PC-3 (cell line): ENCODE measurements at regions not wholly inside any gene's neighbourhood (a gene's known extent, or its start where the extent isn't known, plus 50 kb on each side); places are given as distances from the start of the nearest gene placed in this dataset.

ENCODE experiments used
- ATAC-seq: fragments of 200-7000 bp; cut with Tn5 transposase; 2 replicates; pipeline ENCODE4 v1.9.1; 2020; ENCODE audit warnings: mild to moderate bottlenecking, moderate library complexity
- BruUV-seq: library from RNA; stranded (reverse); fragments of 400-500 nt; replicated peaks from 2 replicates; lab custom pipeline; 2021; lab: Mats Ljungman, UMichigan
- CTCF ChIA-PET: fragments of 300-600 bp; sonication (Branson Sonifier 250); formaldehyde crosslinking; loops from one replicate; lab custom pipeline; 2022; ENCODE audit warnings: antibody characterized with exemption; lab: Charles Lee
- POLR2A ChIA-PET: fragments of 300-600 bp; sonication (Branson Sonifier 250); formaldehyde crosslinking; loops from one replicate; lab custom pipeline; 2022; ENCODE audit warnings: antibody characterized with exemption; ENCODE audit not compliant: unreplicated experiment; lab: Charles Lee
- DNase-seq: peaks from one replicate; pipeline ENCODE4 v3.0.0-alpha.2; 2015
- H2AFZ ChIP-seq: fragments of 300-600 bp; sonication (generic); 2 replicates; pipeline ENCODE4 v1.6.0; 2016; ENCODE audit warnings: antibody characterized with exemption, low read length
- H3F3A ChIP-seq: fragments of 300-600 bp; sonication (generic); one replicate; pipeline ENCODE4 v1.6.0; 2017; ENCODE audit warnings: antibody characterized with exemption, low read length, control low read depth, mild to moderate bottlenecking; ENCODE audit not compliant: unreplicated experiment
- H3K27ac ChIP-seq: fragments of 300-600 bp; sonication (generic); 2 replicates; pipeline ENCODE4 v1.5.1; 2016; ENCODE audit warnings: mild to moderate bottlenecking, low read length
- H3K27me3 ChIP-seq: fragments of 300-600 bp; sonication (generic); 2 replicates; pipeline ENCODE4 v1.6.1; 2016; ENCODE audit warnings: low read length, mixed read lengths
- H3K36me3 ChIP-seq: fragments of 300-600 bp; sonication (generic); 2 replicates; pipeline ENCODE4 v1.6.1; 2016; ENCODE audit warnings: low read depth, mixed run types, low read length, mixed read lengths
- H3K4me1 ChIP-seq: fragments of 300-600 bp; sonication (generic); 2 replicates; pipeline ENCODE4 v1.5.1; 2016; ENCODE audit warnings: low read length; ENCODE audit not compliant: insufficient read depth
- H3K4me2 ChIP-seq: fragments of 300-600 bp; sonication (generic); 2 replicates; pipeline ENCODE4 v1.6.0; 2016; ENCODE audit warnings: low read length
- H3K4me3 ChIP-seq: fragments of 300-600 bp; sonication (generic); 2 replicates; pipeline ENCODE4 v1.5.1; 2016; ENCODE audit warnings: mild to moderate bottlenecking, low read length, mixed read lengths
- H3K79me2 ChIP-seq: fragments of 300-600 bp; sonication (generic); 2 replicates; pipeline ENCODE4 v1.6.1; 2017; ENCODE audit warnings: low read length, mixed read lengths
- H3K9ac ChIP-seq: fragments of 300-600 bp; sonication (generic); 2 replicates; pipeline ENCODE4 v1.6.0; 2016; ENCODE audit warnings: mild to moderate bottlenecking, low read length
- H3K9me2 ChIP-seq: fragments of 300-600 bp; sonication (generic); replicated peaks from 2 replicates; pipeline ENCODE4 v1.6.1; 2016; ENCODE audit warnings: mixed run types, low read length, mixed read lengths
- H3K9me3 ChIP-seq: fragments of 300-600 bp; sonication (generic); 2 replicates; pipeline ENCODE4 v1.6.1; 2016; ENCODE audit warnings: low read length, mixed read lengths
- H4K20me1 ChIP-seq: fragments of 300-600 bp; sonication (generic); 2 replicates; pipeline ENCODE4 v1.6.1; 2016; ENCODE audit warnings: low read length, mixed read lengths
- CTCF ChIP-seq: fragments of 300-600 bp; sonication (generic); conservative IDR thresholded peaks from 2 replicates; pipeline ENCODE4 v1.5.1; 2017; ENCODE audit warnings: antibody characterized with exemption, low read depth, mild to moderate bottlenecking, low read length
- EZH2 ChIP-seq: fragments of 300-600 bp; sonication (generic); IDR thresholded peaks from one replicate; pipeline ENCODE4 v1.6.1; 2017; ENCODE audit warnings: antibody characterized with exemption, mild to moderate bottlenecking, low read length; ENCODE audit not compliant: unreplicated experiment
- EZH2phosphoT487 ChIP-seq: fragments of 300-600 bp; sonication (generic); IDR thresholded peaks from 2 replicates; pipeline ENCODE4 v1.6.1; 2018; ENCODE audit warnings: mild to moderate bottlenecking, antibody characterized with exemption, low read length, borderline replicate concordance
- intact Hi-C: fragments of 100-400 bp; cut with micrococcal nuclease; formaldehyde crosslinking; loops from 2 replicates; pipeline ENCODE4 v1.9.0; 2023

GRCh38 chr3:159789742-159790635 lies 198.6 kb upstream of the IL12A start:
- Histone ChIP-seq H3K4me3 (no peak overlapping the region), H3K79me2 (peaks cover 93% of the 10 kb centered on the region), H3F3A (peaks cover 5% of the 10 kb centered on the region), H3K9me3 (no peaks in the 10 kb centered on the region), H3K9ac (no peak overlapping the region), H3K4me1 (peaks cover 57% of the 10 kb centered on the region), H2AFZ (no peak overlapping the region), H3K4me2 (no peak overlapping the region), H3K27ac (no peak overlapping the region), H4K20me1 (peaks cover 7% of the 10 kb centered on the region; the same call in 1 of the 2 replicates), H3K36me3 (no peaks in the 10 kb centered on the region), H3K9me2 (no peaks in the 10 kb centered on the region), H3K27me3 (no peaks in the 10 kb centered on the region)
- TF ChIP-seq EZH2phosphoT487 (no peak), CTCF (no peak), EZH2 (no peak)
- ATAC-seq (no peak), DNase-seq (no peak)
- intact Hi-C loops: no loop called here
- BruUV-seq: no TSS peak
- ChIA-PET CTCF (no interaction called here), POLR2A (no interaction called here)

- H3K27ac ChIP-seq: no peak overlapping the region
- POLR2A ChIA-PET: no interaction called here
Measured at GRCh38 chr3:159791336-159791735, 197.3 kb upstream of the IL12A start.

More at GRCh38 chr3:159791336-159791735, 197.3 kb upstream of the IL12A start:
- H3K79me2 ChIP-seq: peaks cover 94% of the 10 kb centered on the region
- BruUV-seq: no TSS peak
- H3K9me2 ChIP-seq: no peaks in the 10 kb centered on the region
- H3K27me3 ChIP-seq: no peaks in the 10 kb centered on the region
- no peak overlapping the region for H2AFZ ChIP-seq
- intact Hi-C loops: no loop called here
- no peak for TF ChIP-seq EZH2phosphoT487
- no peak for TF ChIP-seq CTCF
- TF ChIP-seq EZH2: no peak
- no peak overlapping the region for H3K9ac ChIP-seq
- peaks cover 12% of the 10 kb centered on the region; the same call in 1 of the 2 replicates for H4K20me1 ChIP-seq
- H3K4me3 ChIP-seq: no peak overlapping the region
- H3K36me3 ChIP-seq: no peaks in the 10 kb centered on the region
- peaks cover 43% of the 10 kb centered on the region for H3K4me1 ChIP-seq
- H3K4me2 ChIP-seq: no peak overlapping the region
- DNase-seq (no peak), ATAC-seq (no peak)
- CTCF ChIA-PET: no interaction called here
- no peaks in the 10 kb centered on the region for H3K9me3 ChIP-seq
- H3F3A ChIP-seq: peaks cover 5% of the 10 kb centered on the region
